CD4-positive, alpha-beta T cell (primary cell): ENCODE measurements at regions not wholly inside any gene's neighbourhood (a gene's known extent, or its start where the extent isn't known, plus 50 kb on each side); places are given as distances from the start of the nearest gene placed in this dataset.

Source experiments
- ATAC-seq: fragments of 200-7000 bp; cut with Tn5 transposase; one replicate; pipeline ENCODE4 v1.10.0; 2022; ENCODE audit warnings: mild to moderate bottlenecking; ENCODE audit not compliant: poor library complexity
- CTCF ChIA-PET: fragments of 350-600 bp; sonication (Branson Sonifier 250); formaldehyde crosslinking; loops from one replicate; lab custom pipeline; 2021; ENCODE audit warnings: antibody characterized with exemption, inconsistent platforms; lab: Charles Lee
- POLR2A ChIA-PET: fragments of 350-600 bp; sonication (Branson Sonifier 250); formaldehyde crosslinking; loops from one replicate; lab custom pipeline; 2021; ENCODE audit warnings: antibody characterized with exemption, inconsistent platforms; lab: Charles Lee
- DNase-seq, 14 experiments: peaks; one replicate each; pipeline ENCODE4 v3.0.0-alpha.2; 2013 to 2020; ENCODE audit warnings: mixed read lengths in 2 of 14
- H3K27ac ChIP-seq, 2 donors: one replicate each; pipeline versions ENCODE4 v1.5.1 to v1.7.0; 2013; ENCODE audit warnings: low read length in 2 of 2, low read depth in 1 of 2, mild to moderate bottlenecking in 1 of 2
- H3K27me3 ChIP-seq, 2 experiments: 1 replicate in 1 of 2; 2 replicates in 1 of 2; pipeline versions ENCODE4 v1.6.1 to v1.7.0; 2013; ENCODE audit warnings: low read length in 2 of 2, control low read depth in 1 of 2, mild to moderate bottlenecking in 1 of 2, moderate library complexity in 1 of 2; ENCODE audit not compliant: insufficient read depth in 2 of 2, control insufficient read depth in 1 of 2
- H3K36me3 ChIP-seq: one replicate; pipeline ENCODE4 v1.6.1; 2013; ENCODE audit warnings: low read length, control low read depth; ENCODE audit not compliant: insufficient read depth
- H3K4me1 ChIP-seq: one replicate; pipeline ENCODE4 v1.6.1; 2013; ENCODE audit warnings: low read length, control low read depth; ENCODE audit not compliant: insufficient read depth
- H3K4me3 ChIP-seq: one replicate; pipeline ENCODE4 v1.5.1; 2013; ENCODE audit warnings: mild to moderate bottlenecking, low read length, moderate library complexity
- H3K9me3 ChIP-seq, 2 experiments: 1 replicate in 1 of 2; 2 replicates in 1 of 2; pipeline versions ENCODE4 v1.6.1 to v1.7.0; 2013; ENCODE audit warnings: low read length in 2 of 2, mild to moderate bottlenecking in 2 of 2, control low read depth in 1 of 2, moderate library complexity in 1 of 2; ENCODE audit not compliant: control insufficient read depth in 1 of 2, insufficient read depth in 1 of 2
- H3K27ac Mint-ChIP-seq: one replicate; pipeline ENCODE4 v1.8.0; 2020; ENCODE audit warnings: mixed read lengths
- H3K27me3 Mint-ChIP-seq: one replicate; pipeline ENCODE4 v1.8.0; 2021; ENCODE audit warnings: mixed read lengths
- H3K36me3 Mint-ChIP-seq: one replicate; pipeline ENCODE4 v1.8.0; 2021; ENCODE audit warnings: low read depth, mixed read lengths
- H3K4me1 Mint-ChIP-seq: one replicate; pipeline ENCODE4 v1.8.0; 2021; ENCODE audit warnings: low read depth, mixed read lengths
- H3K4me3 Mint-ChIP-seq: one replicate; pipeline ENCODE4 v1.8.0; 2020; ENCODE audit warnings: mild to moderate bottlenecking, mixed read lengths
- H3K9me3 Mint-ChIP-seq: one replicate; pipeline ENCODE4 v1.8.0; 2020; ENCODE audit warnings: mixed read lengths
- intact Hi-C, 2 experiments: fragments of 100-400 bp; cut with DNase I in 1 of 2; cut with micrococcal nuclease in 1 of 2; formaldehyde crosslinking; loops; one replicate each; pipeline versions ENCODE4 v1.15.1 to v1.9.0; 2023 to 2025; cut with DNase I, micrococcal nuclease
- TF ChIP-seq, protein P1 (sequence below): fragments of 200-600 bp; IDR thresholded peaks from one replicate; pipeline ENCODE4 v1.8.0; 2022; ENCODE audit warnings: antibody characterized with exemption, mild to moderate bottlenecking

DNA sequence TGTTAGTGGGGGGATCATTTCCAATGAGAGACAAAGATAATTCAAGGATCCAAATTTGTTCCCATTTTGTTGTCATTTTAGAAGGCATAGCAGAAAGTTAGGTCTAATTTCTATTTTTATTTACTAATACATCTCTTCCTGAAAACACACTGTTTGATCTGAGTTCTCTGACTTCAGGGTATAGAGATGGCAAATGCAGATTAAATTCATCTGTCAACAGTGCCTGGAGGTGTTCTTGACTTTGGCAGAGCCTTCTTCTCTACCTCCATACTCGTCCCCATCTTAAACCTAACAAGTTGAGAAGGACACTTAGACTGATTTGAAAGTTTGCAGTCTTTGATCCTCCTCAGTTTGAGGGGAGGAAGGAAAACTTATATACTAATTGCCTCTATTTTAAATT lies 308.2 kb downstream of the SOX2 start:
- H3K9me3 ChIP-seq: peaks cover 0 to 10% of the 10 kb centered on the region in 2 experiments
- H3K36me3 Mint-ChIP-seq: no peaks in the 10 kb centered on the region
- no peaks in the 10 kb centered on the region for H3K36me3 ChIP-seq
- no peaks in the 10 kb centered on the region for H3K9me3 Mint-ChIP-seq
- no peaks in the 10 kb centered on the region for H3K27me3 Mint-ChIP-seq
- no peak overlapping the region for H3K27ac Mint-ChIP-seq
- no peaks in the 10 kb centered on the region for H3K27me3 ChIP-seq
- no peaks in the 10 kb centered on the region for H3K4me1 Mint-ChIP-seq
- no peak for DNase-seq
- H3K4me3 Mint-ChIP-seq: no peak overlapping the region
- ChIA-PET CTCF (no interaction called here), POLR2A (no interaction called here)
- TF ChIP-seq, protein P1, sequence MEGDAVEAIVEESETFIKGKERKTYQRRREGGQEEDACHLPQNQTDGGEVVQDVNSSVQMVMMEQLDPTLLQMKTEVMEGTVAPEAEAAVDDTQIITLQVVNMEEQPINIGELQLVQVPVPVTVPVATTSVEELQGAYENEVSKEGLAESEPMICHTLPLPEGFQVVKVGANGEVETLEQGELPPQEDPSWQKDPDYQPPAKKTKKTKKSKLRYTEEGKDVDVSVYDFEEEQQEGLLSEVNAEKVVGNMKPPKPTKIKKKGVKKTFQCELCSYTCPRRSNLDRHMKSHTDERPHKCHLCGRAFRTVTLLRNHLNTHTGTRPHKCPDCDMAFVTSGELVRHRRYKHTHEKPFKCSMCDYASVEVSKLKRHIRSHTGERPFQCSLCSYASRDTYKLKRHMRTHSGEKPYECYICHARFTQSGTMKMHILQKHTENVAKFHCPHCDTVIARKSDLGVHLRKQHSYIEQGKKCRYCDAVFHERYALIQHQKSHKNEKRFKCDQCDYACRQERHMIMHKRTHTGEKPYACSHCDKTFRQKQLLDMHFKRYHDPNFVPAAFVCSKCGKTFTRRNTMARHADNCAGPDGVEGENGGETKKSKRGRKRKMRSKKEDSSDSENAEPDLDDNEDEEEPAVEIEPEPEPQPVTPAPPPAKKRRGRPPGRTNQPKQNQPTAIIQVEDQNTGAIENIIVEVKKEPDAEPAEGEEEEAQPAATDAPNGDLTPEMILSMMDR: no peak
- no peaks in the 10 kb centered on the region for H3K4me1 ChIP-seq
- H3K27ac ChIP-seq: no peak overlapping the region
- intact Hi-C loops: no loop called here
- H3K4me3 ChIP-seq: no peak overlapping the region
- ATAC-seq: no peak

DNA sequence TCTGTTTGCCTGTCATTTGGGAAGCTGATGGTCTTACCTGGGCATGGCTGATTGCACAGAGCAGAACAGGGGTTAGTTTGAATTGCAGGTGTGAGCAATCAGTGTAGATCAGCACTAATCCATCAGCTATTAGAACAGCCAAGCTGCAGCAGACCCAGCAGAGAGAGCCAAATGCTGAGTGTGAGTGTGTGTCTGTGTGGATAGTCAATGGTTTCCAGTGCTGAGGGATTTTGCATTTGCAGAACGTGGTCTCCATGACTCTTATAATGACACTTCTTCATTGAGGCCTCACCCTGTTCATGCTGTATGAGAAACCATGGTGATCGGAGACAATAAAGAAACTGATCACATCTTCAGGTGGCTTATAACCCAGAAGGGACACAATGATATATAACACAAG lies 312.1 kb downstream of the SOX2 start:
- no peak overlapping the region for H3K4me3 Mint-ChIP-seq
- Histone ChIP-seq H3K4me3 (no peak overlapping the region), H3K27me3 (no peaks in the 10 kb centered on the region), H3K4me1 (no peaks in the 10 kb centered on the region), H3K36me3 (no peaks in the 10 kb centered on the region), H3K27ac (no peak overlapping the region), H3K9me3 (peaks cover 0 to 10% of the 10 kb centered on the region in 2 experiments)
- ChIA-PET CTCF (no interaction called here), POLR2A (no interaction called here)
- H3K27me3 Mint-ChIP-seq: no peaks in the 10 kb centered on the region
- no peaks in the 10 kb centered on the region for H3K9me3 Mint-ChIP-seq
- intact Hi-C loops: no loop called here
- H3K4me1 Mint-ChIP-seq: no peaks in the 10 kb centered on the region
- H3K27ac Mint-ChIP-seq: no peak overlapping the region
- ATAC-seq: no peak
- H3K36me3 Mint-ChIP-seq: no peaks in the 10 kb centered on the region
- no peak for DNase-seq
- TF ChIP-seq, protein P1: no peak

DNA sequence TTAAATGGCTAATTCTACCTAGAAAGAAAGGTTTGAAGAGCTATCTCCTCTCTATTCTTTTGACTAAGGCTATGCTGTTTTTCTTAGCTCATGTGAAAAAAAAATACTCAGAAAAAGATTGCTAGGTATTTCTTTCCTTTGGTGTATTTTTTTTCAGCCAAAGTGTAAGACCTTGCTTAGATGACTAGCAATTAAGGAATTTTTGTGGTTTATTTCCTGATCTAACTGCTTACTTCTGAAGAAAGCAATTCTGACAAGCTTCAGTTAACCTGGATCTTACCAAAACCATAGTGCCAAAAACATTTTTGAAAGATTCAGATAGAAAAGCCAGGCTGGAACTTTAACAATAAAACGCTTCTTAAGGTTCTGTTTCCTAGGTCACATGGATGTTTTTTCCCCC lies 315.6 kb downstream of the SOX2 start:
- DNase-seq: no peak
- no peaks in the 10 kb centered on the region for H3K4me1 Mint-ChIP-seq
- CTCF ChIA-PET: no interaction called here

More for the DNA sequence above, 315.6 kb downstream of the SOX2 start:
- Mint-ChIP-seq H3K27ac (no peak overlapping the region), H3K9me3 (peaks cover 5% of the 10 kb centered on the region), H3K27me3 (no peaks in the 10 kb centered on the region), H3K4me3 (no peak overlapping the region), H3K36me3 (no peaks in the 10 kb centered on the region)
- POLR2A ChIA-PET: no interaction called here
- no peak overlapping the region for H3K4me3 ChIP-seq
- no peak overlapping the region for H3K27ac ChIP-seq
- no peaks in the 10 kb centered on the region for H3K9me3 ChIP-seq
- H3K36me3 ChIP-seq: no peaks in the 10 kb centered on the region
- ATAC-seq: no peak
- H3K27me3 ChIP-seq: no peaks in the 10 kb centered on the region
- TF ChIP-seq, protein P1: no peak
- no peaks in the 10 kb centered on the region for H3K4me1 ChIP-seq
- intact Hi-C loops: no loop called here
